ENCODE measurements at regions not wholly inside any gene's neighbourhood (a gene's known extent, or its start where the extent isn't known, plus 50 kb on each side); places are given as distances from the start of the nearest gene placed in this dataset.

GRCh38 chr13:88862095-88862620 lies 1191.0 kb downstream of the SLITRK5 start:
- TF ChIP-seq POLR2A (IDR thresholded peaks at IDR 0.05) (no peak), POLR2AphosphoS5 (IDR thresholded peaks at IDR 0.05) (no peak)
- TF ChIP-seq, protein P1, sequence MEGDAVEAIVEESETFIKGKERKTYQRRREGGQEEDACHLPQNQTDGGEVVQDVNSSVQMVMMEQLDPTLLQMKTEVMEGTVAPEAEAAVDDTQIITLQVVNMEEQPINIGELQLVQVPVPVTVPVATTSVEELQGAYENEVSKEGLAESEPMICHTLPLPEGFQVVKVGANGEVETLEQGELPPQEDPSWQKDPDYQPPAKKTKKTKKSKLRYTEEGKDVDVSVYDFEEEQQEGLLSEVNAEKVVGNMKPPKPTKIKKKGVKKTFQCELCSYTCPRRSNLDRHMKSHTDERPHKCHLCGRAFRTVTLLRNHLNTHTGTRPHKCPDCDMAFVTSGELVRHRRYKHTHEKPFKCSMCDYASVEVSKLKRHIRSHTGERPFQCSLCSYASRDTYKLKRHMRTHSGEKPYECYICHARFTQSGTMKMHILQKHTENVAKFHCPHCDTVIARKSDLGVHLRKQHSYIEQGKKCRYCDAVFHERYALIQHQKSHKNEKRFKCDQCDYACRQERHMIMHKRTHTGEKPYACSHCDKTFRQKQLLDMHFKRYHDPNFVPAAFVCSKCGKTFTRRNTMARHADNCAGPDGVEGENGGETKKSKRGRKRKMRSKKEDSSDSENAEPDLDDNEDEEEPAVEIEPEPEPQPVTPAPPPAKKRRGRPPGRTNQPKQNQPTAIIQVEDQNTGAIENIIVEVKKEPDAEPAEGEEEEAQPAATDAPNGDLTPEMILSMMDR (IDR thresholded peaks at IDR 0.05): no peak

Measured in prostate gland (tissue), 2 donors.